HG03520 (cell line): ENCODE measurements at regions not wholly inside any gene's neighbourhood (a gene's known extent, or its start where the extent isn't known, plus 50 kb on each side); places are given as distances from the start of the nearest gene placed in this dataset.
"Not testable (repeated sequence)": the region's sequence is repeated elsewhere in the genome, so short reads cannot be mapped to it uniquely, and the experiment has no call there.

Experiments used
- ATAC-seq: cut with Tn5 transposase; IDR thresholded peaks from one replicate; pipeline ENCODE4 v1.9.1; 2021; ENCODE audit warnings: mild to moderate bottlenecking, moderate library complexity; ENCODE audit not compliant: unreplicated experiment

DNA sequence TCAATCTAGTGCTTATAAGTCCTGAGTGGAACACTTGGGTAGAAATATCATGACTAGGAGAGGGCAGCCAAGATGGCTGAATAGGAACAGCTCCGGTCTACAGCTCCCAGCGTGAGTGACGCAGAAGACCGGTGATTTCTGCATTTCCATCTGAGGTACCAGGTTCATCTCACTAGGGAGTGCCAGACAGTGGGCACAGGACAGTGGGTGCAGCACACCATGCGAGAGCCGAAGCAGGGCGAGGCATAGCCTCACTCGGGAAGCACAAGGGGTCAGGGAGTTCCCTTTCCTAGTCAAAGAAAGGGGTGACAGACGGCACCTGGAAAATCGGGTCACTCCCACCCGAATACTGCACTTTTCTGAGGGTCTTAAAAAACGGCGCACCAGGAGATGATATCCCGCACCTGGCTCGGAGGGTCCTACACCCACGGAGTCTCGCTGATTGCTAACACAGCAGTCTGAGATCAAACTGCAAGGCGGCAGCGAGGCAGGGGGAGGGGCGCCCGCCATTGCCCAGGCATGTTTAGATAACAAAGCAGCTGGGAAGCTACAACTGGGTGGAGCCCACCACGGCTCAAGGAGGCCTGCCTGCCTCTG lies 302.8 kb downstream of the TFAP2B start:
- ATAC-seq = not testable (repeated sequence)

DNA sequence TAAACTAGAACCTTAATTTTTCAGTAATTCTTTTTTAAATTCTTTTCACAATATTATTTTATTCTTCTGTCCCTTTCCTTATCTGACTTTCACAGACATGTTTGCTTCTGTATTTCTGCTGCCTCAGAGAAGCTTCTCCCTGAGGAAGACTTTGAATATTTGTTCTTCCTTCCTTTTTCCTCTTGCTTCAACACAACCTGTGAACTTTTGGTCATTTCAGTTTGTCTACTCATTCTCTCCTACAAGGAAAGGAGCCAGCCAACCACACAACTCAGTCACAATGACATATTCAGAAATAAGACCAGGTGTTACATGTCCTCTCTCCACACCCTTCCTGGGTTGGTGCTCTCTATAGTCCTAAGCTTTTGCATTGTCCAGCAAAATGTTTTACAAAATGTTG lies 310.4 kb downstream of the TFAP2B start:
- no peak for ATAC-seq

DNA sequence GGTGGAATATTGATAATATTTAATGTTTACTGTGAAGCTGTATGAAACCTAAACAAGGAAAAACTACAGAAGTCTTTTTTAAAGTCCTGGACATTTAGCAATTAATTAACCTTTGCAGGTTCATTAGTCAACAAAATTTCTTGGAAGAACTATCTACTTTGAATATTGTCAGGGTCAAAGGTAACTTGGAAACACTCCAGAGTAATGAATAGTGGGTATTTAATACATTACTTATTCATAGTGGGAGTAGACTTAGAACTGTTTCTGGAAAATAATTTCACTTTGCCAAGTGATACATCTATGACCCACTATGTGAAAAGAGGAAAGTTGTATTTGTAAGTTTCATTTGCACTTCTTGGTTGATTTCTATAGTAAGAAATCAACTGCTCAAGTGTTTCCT lies 319.1 kb downstream of the TFAP2B start:
- ATAC-seq = no peak

DNA sequence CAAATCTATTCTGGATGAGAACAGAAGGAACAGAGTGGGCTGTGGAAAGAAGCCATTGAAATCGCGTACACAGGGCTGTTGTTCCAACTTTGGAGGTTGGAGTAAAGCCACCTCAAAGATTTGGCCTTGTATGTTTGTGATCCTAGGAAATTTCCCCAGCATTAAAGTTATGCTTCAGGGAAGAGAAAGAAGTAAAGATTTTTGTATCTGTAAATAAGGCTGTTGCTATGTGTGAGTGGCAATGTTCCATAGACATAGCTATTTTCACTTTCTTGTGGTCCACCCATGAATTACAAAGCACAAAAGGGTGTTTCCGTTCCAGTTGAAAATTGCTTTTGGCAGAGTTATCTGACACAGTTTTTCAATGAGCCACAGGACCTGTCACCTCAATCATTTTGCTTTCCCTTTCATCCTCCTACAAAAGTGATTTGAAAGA lies 321.3 kb downstream of the TFAP2B start:
- no peak for ATAC-seq

DNA sequence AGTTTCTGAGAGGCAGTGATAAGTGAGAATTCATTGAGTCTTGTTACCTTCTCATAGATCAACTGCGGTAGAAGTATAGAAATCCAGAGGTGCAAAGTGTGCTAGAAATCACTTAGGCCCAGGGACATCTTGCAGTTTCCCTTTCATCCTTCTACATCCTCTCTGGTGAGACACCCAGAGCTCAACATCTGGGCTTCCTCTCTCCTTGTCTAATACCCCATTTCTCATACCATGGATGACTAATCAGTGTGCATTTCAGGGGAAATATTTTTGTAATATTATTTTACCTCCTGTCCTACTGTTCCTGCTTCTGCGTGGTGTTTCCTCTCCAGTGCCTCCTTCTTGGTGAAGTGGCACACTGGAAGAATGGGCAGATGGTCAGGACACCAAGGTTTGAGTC lies 322.4 kb downstream of the TFAP2B start:
- no peak for ATAC-seq

DNA sequence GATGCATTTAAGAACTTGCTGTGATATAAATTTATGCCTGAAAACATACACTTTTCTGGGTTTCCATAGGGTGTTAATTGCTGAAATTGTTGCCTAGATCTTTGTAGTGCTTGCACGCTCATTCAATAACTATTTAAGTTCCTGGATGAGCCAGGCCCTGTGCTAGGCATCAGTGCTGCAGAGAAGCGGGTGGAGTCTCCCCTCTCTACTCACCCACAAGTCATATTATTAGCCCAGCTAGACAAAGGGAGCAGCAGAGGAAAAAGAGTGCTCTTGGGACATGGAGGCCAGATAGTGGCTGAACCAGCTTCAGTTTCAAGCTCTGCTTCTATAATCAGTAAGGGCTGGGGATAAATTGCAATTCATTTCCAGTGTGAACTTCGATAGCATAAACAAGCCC lies 329.1 kb downstream of the TFAP2B start:
- no peak for ATAC-seq

DNA sequence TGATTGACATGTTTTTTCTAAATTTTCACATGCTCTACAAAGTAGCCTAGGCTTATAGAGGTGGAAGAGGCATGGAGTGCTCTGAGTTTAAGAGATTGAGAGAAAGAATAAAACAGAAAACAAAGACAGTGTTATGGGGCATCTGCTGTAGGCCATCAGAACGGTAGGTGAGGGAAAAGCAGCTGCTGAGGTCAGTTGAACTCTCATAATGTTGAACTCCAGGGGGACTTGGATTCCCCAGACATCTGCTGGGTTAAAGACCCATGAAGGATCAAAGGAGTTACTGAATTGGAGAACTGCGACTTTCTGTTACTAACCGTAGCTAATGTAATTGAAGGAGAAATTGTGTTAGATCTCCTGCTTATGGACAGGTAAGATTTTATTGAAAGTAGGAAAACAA lies 333.9 kb downstream of the TFAP2B start:
- ATAC-seq = no peak

DNA sequence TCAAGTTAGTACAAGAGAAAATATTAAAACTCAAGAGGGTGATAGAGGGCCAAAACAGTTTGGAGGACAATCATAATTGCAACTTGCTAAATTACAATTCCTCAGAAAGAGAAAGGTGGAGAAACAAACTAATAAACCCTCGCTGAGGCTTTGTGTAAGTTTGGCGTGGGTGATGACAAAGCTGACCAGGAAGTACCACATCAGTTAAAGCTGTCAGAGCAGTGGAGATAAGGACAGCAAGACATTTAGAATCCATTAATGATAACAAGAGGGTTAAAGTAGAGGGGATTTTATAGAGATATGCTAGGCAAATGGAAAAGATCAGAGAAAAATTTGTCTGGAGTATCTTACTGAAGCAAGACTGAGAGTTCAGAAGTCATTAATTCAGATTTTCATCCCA lies 334.4 kb downstream of the TFAP2B start:
- ATAC-seq = no peak

DNA sequence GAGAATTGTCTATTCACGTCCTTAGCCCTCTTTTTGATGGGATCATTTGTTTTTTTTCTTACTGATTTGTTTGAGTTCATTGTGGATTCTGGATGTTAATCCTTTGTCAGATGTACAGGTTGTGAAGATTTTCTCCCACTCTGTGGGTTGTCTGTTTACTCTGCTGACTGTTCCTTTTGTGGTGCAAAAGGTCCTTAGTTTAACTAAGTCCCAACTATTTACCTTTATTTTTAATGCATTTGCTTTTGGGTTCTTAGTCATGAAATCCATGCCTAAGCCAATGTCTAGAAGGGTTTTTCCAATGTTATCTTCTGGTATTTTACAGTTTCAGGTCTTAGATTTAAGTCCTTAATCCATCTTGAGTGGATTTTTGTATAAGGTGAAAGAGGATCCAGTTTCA lies 336.3 kb downstream of the TFAP2B start:
- not testable (repeated sequence) for ATAC-seq

DNA sequence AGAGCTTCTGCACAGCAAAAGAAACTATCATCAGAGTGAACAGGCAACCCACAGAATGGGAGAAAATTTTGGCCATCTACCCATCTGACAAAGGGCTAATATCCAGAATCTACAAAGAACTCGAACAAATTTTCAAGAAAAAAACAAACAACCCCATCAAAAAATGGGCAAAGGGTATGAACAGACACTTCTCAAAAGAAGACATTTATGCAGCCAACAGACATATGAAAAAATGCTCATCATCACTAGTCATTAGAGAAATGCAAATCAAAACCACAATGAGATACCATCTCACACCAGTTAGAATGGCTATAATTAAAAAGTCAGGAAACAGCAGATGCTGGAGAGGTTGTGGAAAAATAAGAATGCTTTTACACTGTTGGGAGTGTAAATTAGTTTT lies 340.6 kb downstream of the TFAP2B start:
- not testable (repeated sequence) for ATAC-seq

DNA sequence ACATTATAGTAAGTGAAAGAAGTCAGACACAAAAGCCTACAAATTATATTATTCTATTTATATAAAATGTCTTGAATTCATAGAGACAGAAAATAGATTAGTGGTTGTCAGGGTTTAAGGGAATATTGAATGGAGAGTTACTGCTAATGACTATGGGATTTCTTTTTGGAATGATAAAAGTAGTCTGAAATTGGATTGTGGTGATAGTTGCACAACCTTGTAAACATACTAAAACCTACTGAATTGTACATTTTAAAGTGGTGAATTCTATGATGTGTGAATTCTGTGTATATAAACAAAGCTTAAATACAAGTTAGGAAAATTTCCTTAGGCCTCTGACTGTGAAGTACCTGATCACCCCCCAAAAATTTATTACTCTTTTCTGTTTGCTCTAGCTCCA lies 343.1 kb downstream of the TFAP2B start:
- ATAC-seq = no peak

DNA sequence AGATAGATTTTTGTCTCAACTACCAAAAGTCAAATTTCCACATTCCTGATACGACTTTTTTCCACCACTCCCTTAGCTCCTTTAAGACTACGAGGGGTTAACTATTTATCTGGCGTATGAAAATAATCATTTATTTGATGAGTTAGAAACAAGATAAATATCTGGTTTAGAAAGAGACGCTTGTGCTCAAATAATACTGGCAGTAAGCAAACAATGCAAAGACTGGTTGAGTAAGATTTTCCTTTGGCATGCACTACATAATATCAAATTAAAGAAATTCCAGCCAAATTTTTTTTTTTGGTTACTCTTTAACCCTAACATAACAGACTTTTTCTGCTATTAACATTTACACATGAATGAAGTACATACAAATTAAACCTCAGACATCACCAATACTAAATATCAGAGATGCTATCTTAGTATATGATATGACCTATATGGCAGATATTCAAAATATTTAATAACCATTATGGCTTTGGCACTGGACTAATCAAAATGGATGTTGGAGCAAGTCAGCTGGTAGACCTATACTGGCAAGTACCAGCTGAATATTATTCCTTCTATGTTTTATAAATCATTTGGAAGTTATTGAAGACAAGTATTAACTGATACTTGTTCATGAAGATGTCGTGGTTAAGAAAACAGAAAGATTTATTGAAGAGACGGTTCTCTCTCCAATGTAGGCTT lies 345.3 kb downstream of the TFAP2B start:
- ATAC-seq = no peak

DNA sequence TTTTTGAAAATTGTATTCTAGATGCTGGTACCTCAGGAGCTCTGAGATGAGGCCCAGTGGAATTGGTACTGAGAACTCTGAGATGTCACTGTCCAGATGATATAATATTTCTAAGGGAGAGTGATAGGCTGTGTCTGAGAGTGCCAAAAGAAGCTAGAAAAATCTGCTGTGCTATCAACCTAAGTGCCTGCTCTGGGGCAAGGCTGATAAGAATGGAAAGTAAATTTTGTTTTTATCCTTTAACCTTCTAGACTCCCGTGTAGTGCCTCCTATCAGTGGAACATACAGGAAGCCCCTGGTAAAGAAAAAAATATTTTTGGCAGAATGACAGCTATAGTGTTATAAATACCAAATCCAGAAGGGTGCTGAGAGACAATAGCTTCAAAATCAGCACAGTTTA lies 348.2 kb downstream of the TFAP2B start:
- no peak for ATAC-seq

DNA sequence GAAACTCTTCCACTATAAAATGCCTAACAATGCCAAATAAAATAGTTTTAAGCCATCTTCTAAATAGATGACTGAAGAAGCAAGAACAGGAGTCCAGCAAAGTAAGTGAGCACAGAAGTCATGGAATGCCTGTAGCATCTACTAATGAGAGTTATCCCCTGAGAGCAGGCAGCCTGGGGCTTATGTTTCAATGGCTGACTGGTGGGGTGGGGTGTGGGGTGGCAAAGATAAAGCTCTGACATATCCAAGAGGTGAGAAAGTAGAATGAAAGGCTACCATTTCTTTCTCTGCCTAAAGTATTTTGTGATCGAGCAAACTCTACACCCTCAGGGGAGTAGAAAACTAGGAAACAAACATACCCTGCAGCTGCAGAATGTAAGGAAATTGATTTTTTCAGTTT lies 348.8 kb downstream of the TFAP2B start:
- ATAC-seq = no peak

DNA sequence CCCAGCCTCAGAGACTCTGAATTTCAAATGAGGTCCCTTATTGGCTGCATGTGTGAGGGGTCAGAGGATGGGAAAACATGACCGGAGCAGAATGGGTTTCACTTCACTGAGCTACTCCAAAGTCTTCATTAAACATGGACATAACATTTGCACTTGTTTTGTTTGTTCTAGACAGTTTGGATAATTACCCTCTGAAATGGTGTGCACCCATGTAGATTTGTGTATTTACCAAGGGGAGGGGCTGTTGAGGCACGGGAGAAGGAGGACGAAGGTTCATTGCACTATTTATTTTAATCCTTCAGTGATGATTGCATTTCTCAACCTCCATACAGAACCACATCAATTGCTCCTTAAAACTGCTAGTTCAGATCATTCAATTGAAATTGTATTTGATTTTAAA lies 364.2 kb downstream of the TFAP2B start:
- ATAC-seq = no peak

DNA sequence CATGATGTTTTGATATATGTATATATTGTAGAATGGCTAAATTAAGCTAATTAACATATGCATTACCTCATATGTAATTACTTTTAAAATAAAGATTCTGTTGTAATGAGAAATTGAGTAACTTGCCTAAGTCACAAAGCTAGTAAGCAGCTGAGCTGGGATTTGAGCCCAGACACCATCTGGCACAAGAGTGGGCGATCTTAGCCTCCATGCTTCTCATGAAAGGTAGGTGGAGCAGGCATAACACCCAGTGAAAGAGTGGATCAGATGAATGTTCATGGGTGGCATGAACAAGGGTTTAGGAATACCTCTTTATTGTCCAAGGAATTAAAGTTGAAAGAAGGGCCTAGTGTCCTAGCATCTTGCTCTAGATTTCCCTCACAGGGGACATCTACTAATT lies 365.4 kb downstream of the TFAP2B start:
- ATAC-seq = no peak

DNA sequence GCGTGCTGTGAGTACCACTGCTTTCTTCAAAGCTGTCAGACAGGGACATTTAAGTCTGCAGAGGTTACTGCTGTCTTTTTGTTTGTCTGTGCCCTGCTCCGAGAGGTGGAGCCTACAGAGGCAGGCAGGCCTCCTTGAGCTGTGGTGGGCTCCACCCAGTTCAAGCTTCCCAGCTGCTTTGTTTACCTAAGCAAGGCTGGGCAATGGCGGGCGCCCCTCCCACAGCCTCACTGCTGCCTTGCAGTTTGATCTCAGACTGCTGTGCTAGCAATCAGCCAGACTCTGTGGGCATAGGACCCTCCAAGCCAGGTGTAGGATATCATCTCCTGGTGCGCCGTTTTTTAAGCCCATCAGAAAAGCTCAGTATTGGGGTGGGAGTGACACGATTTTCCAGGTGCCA lies 374.5 kb downstream of the TFAP2B start:
- not testable (repeated sequence) for ATAC-seq

DNA sequence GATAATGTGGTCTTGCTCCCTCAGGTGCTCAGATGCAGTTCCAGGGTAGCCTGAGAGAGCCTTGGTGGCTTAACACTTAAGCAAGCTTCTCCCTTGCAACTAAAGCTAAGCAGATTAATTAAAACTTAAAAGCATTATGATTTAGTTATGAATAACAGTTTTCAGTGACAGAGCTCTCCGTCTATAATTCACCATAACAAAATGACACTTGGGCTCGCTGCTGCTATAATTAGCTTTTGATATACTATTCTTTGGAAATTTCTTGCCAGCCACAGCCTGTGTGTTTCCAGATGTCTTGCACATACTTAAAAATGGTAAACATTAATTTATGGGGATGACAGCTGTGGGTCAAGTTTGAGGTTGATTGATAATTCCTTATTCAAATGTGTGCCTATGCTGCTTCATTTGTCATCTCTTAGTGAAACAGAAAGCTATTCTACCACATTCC lies 380.5 kb downstream of the TFAP2B start:
- no peak for ATAC-seq

DNA sequence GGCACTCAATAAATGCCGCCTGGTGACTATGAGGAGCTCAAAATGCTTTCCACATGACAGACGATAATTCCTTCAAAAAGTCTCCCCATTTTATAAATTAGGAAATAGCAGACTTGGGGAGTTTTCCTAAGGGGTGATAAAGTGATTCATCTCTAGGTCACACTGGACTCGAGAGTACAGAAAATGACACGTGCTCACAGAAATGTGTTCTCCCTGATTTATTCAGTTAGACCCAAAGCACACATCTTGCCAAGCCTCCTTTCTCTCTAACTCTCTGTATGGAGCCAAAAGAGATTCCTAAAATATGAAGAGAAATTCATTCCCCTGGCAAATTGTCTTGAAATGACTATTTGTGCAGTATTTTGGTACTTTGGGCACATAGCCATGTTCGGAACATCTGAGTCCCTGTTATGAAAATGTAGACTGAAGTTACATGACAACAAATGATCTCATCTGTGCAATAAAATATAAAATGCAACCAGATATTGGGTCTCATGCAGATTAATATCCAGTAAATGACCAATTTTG lies 381.1 kb downstream of the TFAP2B start:
- no peak for ATAC-seq

DNA sequence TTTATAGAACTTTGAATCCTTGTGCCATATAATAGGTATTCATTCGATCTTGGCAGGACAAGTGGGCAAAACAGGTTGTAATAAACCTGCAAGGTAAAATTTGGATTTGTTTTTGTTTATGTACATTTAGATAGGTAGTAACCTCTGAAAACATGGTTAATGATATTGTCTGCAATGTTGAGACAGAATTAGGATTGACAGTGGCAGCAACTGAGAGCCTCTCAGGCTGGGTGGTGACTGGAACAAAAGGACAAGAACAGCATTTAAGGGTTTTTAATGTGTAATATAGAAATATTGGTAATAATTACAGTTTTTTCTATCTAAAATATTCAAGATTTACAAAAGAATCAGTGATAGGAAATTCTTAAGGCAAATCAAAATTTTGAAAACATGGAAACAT lies 382.0 kb downstream of the TFAP2B start:
- no peak for ATAC-seq

DNA sequence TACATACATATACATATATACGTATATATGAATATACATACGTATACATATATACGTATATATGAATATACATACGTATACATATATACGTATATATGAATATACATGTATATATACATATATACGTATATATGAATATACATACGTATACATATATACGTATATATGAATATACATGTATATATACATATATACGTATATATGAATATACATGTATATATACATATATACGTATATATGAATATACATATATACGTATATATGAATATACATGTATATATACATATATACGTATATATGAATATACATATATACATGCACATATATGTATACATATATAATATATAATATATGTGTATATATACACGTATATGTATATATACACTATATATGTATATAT lies 384.0 kb downstream of the TFAP2B start:
- not testable (repeated sequence) for ATAC-seq

DNA sequence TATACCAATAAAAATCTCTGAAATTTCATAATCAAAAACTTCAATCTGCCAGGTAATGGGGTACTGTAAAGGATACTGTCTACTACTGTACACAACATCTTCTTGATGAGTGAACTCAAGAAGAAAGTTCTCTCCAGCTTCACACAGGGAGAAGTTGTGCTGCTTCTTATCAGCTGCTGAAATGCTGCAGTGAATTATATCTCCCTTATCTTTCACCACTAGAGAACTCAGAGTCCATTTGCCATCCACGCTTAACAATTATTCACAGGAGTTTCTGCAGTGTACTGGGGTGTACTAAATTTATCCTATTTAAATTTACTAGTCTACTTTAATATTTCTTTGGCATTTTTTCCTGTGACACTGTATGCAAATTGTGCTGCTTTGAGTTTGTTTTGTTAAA lies 384.8 kb downstream of the TFAP2B start:
- ATAC-seq = no peak

DNA sequence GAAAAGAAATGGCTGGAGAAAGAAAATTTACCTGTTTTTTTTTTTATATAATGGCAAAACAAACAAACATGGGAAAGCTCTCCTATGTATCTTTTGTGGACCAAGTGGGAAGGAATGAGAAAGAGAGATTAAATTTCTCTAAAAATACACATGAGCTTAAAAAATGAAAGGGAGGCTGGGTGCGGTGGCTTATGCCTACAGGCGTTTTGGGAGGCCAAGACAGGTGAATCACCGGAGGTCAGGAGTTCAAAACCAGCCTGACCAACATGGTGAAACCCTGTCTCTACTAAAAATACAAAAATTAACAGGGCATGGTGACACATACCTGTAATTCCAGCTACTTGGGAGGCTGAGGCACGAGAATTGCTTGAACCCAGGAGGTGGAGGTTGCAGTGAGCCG lies 388.0 kb downstream of the TFAP2B start:
- ATAC-seq = not testable (repeated sequence)
